ENCODE measurements at regions not wholly inside any gene's neighbourhood (a gene's known extent, or its start where the extent isn't known, plus 50 kb on each side); places are given as distances from the start of the nearest gene placed in this dataset.
"Not testable (repeated sequence)": the region's sequence is repeated elsewhere in the genome, so short reads cannot be mapped to it uniquely, and the experiment has no call there.

DNA sequence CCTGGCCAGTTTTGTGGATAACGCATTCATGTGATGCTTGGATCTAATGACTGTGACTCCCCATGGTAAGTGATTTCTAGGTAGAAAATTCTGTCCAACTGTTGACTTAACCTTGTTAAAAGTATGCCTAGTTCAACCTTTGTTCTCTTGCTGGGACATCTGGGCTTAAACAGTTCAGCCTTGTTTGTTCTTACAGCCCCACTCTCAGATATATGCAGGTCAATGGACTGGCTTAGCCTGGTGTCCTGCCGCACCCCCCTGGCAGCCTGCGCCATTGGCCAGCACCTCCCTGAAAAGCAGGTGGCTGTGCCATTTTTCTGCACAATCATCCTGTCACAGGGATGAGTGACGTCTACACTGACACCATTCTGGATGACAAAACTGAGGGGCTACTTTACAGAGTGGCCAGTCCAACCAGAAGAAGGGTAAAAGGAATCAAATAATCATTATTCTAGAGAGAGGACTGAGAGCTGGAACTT lies 244.7 kb upstream of the ONECUT1 start:
- no peak for DNase-seq (ENCODE audit: low read depth in 2 of 2)

DNA sequence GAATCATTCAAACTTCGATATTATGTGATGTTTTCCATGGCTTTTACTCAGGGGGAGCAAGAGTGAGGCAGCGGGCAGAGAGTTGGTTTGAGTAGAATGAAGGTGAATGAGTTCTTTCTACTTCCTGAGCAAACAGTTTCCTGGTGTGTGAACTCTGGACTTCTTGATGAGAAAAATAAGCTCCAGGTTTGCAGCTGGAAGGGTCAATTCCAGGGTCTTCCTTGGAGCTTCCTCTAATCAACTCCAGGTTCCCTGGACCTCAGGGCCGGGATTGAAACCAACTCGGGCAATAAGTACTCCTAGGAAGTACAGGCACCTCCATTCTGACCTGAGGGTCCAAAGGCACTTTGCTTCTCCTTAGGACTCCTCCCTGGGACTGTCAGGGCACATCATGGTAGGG lies 243.6 kb upstream of the ONECUT1 start:
- DNase-seq (ENCODE audit: low read depth in 2 of 2), result no peak

DNA sequence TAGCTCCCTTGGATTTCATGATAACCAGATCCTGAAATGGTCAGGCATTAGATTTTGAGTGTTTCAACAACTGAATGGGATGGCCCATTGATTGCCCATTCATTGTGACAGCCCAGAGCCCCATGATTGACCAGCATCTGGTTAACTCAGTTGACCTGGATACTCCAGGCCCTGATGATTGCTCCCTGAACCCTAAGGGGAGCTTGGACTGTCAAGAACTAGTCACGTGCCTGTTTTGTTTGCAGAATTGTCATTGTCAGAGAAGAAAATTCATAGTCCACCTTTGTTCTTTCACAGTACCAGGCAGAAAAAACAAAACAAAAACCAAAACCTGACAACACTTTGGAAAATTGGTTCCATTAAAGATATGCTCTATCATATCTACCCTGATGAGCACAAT lies 241.3 kb upstream of the ONECUT1 start:
- no peak for DNase-seq (ENCODE audit: low read depth in 2 of 2)

DNA sequence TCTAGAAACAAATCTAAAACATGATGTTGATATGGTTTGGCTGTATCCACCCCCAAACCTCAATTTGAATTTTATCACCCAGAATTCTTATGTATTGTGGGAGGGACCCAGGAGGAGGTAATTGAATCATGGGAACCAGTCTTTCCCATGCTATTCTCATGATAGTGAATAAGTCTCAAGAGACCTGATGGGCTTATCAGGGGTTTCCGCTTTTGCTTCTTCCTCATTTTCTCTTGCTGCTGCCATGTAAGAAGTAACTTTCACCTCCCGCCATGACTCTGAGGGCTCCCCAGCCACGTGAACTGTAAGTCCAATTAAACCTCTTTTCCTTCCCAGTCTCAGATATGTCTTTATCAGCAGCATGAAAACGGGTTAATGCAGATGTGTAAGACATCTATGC lies 232.7 kb upstream of the ONECUT1 start:
- DNase-seq (ENCODE audit: low read depth in 2 of 2), result no peak

DNA sequence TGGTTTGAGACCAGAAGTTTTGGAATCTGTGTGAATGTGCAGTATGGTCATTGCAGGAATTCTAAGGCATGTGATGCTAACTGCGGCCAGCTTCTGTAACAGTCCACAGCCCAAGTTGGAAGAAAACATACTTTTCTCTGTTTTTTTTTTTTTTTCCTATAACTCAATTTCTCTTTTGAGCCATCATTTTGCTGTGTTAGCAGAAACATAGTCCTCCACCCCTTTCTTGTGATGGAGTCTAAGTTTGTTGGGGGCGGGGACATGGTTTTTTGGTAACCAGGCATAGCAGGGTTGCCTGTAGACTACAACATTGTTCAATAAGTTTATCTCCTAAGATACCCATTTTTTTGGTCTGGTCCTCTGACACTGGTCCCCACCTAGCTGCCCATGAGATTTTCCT lies 223.2 kb upstream of the ONECUT1 start:
- no peak for DNase-seq (ENCODE audit: low read depth in 2 of 2)

DNA sequence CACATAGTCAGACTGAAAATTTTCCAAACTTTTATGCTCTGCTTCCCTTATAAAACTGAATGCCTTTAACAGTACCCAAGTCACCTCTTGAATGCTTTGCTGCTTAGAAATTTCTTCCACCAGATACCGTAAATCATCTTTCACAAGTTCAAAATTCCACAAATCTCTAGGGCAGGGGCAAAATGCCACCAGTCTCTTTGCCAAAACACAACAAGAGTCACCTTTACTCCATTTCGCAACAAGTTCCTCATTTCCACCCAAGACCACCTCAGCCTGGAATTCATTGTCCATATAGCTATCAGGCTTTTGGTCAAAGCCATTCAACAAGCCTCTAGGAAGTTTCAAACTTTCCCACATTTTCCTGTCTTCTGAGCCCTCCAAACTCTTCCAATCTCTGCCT lies 221.6 kb upstream of the ONECUT1 start:
- not testable (repeated sequence) for DNase-seq (ENCODE audit: low read depth in 2 of 2)

DNA sequence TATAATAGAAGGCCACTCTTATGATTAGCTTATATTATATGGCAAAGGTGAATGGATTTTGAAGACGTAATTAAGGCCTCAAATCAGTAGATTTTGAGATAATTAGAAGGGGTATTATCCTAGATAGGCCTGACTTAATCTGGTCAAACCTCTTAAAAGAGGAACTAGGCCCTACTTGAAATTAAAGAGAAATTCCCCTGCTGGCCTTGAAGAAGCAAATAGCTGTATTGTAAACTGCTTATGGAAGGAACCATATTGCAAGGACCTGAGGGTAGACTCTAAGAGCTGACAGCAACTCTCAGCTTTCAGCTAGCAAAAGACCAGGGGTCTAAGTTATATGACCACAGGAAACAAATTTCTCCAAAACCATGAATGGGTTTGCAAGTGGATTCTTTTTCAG lies 219.0 kb upstream of the ONECUT1 start:
- no peak for DNase-seq (ENCODE audit: low read depth in 2 of 2)

DNA sequence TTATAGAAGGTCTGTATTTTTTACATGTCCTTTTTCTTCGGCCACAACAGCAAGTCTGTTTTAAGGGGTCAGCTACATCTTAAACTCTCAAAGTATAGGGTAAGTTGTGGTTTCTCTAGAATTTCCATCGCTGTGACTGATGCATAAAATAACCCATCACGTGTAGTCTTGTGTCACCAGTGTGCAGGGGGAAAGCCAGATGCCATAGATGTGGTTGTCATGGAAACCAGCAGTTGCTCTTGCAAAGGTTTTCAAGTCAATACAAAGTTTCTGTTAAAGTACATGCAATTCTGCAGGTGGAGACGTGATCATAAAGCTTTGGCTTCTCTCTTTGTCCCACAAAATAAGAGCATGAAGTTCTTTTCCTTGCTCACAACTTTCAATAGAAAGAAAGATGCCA lies 210.3 kb upstream of the ONECUT1 start:
- no peak for DNase-seq (ENCODE audit: low read depth in 2 of 2)

DNA sequence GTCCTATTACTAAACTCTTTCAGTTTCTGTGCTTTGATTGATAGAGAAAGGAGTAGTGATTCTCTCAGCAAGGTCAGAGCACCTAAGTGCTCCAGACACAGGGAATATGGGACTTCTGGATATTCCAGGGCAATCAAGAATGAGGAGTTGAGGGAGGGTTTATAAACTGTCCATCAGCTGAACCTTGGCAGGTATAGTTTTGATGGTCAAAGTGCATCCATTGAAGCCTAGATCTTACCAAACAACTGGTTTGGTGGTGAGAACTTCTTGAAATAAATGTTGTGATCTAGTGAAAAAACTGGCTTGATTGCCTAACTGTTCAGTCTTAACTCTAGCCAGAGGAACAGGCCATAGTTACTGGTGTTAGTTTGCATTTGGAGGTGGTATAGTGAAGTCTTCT lies 207.0 kb upstream of the ONECUT1 start:
- no peak for DNase-seq (ENCODE audit: low read depth in 2 of 2)

DNA sequence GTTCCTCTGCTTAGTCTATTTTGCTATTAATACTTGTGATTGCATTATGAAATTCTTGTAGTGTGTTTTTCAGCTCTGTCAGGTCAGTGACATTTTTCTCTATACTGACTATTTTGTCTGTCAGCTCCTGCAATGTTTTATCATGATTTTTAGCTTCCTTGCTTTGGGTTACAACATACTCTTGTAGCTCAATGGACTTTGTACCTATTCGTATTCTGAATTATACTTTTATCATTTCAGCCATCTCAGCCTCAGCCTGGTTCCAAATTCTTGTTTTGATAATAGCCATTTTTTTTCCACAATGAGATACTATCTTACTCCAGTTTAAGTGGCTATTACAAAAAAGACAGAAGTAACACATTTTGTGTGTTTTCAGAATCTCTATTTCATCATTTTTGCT lies 204.2 kb upstream of the ONECUT1 start:
- no peak for DNase-seq (ENCODE audit: low read depth in 2 of 2)

DNA sequence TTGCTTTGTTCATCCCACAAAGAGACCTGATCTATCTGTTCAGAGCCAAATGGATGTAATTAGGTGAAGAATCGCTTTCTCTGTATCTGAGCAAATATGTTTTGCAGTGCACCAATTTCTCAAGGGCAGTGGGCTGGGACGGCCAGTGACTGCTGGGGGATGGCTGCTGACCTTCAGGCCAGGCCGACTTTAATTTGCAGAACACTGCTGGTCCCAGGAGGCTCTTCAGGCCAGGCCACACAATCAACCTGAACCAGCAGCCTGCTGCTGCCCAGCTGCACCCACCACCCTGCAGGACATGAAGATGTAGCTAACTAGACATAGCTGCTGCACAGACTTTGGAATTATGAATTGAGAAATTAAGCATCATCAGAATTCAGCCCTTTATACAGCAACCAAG lies 194.4 kb upstream of the ONECUT1 start:
- no peak for DNase-seq (ENCODE audit: low read depth in 2 of 2)

DNA sequence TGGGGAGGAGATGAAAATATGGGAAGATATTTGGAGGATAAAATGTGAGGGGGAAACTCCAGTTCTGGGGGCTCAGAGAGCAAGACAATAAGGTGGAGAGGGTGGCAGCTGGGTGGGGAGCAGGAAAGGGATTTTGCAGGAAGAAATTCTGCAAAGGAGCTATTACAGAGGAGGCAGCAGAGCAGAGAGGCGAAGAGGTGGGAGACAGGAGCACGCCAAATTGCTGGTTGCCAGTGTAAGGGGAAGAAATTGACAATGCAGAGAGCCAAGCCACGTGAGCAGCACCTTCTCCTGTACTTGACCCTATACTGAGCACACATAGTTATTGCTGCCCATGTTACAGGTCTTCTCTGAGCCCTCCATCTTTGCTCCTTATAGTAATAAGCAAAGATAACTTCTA lies 190.3 kb upstream of the ONECUT1 start:
- no peak for DNase-seq (ENCODE audit: low read depth in 2 of 2)

DNA sequence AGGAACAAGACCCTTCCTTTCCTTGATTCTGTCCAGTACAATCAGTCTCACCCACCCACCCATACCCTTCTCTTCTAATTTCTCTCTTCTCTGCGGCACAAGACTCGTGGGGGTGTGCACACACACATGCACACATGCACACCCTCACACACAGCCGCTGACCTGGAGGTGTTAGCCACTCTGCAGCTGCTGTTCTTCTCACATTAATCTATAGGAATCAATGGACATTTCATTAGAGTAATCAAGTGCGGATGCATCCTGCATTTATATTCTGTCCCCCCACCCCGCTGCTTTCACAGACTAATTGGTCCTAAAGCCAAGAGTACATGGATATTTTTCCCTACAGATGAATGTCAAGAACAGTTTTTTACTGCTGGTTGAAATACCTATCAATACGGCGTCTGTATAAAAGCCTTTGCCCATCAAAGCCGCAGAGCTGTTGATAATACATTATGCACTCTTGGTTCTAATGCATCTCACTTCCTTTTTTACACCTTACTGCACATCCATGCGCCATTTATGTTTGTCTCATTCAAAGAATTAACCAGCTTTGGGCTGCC lies 186.5 kb upstream of the ONECUT1 start:
- DNase-seq (ENCODE audit: low read depth in 2 of 2), result no peak

DNA sequence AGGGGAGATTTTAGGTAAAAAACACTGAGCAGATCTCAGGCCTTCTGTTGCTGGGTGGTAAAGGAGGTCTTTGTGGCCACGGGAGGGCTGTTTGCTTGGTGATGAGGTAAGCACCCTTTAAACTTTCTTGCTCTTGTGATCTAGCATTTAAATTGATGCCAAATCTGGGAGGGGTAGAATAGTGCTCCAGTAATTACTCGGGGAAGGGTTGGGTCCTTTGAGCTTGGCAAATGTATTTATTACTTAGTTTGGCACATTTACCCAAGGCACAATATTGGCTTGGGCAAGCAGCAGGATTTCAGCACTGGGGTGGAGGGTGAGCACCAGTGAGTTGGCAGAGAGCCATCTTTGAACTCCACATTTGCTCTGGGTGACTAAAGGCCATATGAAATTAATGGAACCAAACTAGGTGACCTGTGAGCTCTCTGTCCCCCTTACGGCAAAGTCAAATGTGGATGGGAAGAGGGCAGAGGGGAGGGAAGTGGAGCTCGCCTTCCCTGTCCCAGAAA lies 185.9 kb upstream of the ONECUT1 start:
- no peak for DNase-seq (ENCODE audit: low read depth in 2 of 2)

DNA sequence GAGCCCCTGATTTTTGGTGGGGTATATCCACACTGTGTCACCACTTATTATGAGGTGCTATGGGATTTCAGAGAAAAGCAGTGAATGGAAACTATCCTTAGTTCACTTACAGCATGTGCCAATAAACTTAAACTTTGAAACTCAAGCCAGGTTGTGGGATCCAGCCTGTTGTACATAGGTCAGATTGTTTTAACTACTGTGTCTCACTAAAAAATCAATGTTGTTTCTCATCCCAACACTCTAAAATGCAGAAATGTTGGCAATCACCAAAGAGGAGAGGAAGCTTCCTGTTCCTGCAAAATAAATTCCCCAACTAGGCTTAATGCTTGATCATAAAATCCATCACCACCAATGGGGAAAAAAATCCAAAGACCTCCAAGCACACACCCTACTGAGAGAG lies 173.7 kb upstream of the ONECUT1 start:
- no peak for DNase-seq (ENCODE audit: low read depth in 2 of 2)

DNA sequence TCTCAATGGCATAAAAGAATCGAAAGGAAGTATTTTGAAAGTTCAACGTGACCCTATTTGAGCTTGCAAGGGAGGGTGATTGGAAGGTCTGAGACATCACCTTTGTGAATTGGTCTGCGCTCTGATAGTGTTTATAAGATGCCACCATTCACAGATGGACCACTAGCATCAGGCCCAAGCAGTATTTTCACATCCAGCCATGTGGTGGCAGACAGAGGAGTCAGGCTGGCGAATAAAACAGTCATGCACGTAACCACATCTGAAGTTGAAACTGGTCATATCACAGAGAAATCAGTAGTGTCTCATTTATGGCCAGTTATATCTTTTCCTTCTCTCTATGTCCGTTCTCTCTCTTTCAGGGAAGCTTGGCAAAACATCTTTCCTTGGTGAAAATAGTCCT lies 170.1 kb upstream of the ONECUT1 start:
- no peak for DNase-seq (ENCODE audit: low read depth in 2 of 2)

DNA sequence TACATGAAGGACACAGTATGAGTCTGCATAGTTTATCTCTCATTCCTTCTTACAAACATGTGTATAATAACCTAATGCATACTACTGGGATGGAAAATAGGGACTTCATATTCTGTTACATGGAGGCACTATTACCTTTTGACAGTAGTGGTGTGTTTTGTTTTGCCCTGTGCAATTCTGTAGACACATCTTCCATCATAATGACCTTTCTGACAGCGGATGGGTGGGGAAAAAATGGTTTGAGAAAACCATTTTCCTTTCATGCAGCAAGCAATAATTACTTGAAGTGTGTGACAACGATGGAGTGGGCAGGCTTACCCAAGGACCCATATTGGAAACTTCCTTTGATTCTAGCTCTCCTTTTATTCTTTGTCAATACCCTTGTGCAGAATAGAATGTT lies 153.6 kb upstream of the ONECUT1 start:
- DNase-seq (ENCODE audit: low read depth in 2 of 2), result no peak

DNA sequence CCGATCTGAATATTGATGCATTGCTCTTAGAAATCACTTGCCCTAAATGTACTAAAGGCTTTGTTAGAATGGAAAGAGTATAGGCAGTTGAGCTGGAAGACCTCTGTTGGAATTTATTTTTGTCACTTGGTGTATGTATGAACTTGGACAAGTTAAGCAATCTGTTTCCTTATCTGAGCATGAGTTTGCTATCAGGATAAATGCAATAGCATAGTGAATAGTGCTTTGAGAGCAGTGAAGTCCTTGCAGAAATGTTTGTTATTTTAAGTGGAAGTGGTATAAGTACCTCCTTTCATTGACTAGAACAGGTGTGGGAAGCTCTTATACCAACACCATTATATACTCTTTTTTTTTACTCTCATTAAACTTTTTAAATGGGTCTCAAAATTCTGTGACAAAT lies 146.4 kb upstream of the ONECUT1 start:
- no peak for DNase-seq (ENCODE audit: low read depth in 2 of 2)

DNA sequence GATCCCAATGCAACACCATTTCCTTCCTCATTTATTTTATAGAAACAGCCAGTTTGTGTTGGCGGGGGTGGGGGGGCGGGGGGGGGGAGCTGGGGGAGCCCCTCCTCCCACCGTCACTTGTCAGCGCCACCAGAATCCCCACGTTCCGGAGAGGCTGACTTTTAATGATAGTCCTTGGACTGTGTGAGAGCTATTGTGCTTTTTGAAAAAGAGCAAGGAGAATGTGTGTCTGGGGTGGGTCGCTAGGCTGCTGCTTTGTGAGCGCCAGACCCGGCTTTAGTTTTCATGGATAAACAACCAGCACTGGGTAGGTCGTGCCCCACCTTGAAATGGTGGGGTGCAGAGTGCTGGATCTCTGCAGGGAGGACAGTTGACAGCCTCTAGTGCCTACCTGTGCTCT lies 135.0 kb upstream of the ONECUT1 start:
- DNase-seq (ENCODE audit: low read depth in 2 of 2), result no peak

DNA sequence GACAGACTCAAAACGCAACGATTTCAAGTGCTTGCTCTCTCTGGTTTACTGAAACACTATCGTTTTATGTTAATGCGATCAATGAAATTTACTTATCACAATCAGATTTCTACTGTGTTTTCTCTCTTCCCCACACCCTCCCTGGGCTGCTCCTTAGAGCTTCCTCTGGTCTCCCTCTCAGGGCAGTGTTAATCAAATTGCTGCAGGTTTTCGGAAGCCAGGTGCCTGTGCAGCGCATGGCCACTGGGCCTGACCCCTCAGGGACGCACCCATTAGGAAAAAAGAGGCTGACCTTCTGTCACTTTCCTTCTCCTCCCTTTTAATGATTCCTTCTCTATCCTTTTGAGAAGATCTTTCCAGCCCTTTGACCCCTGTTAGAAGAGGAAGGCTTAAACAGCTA lies 134.5 kb upstream of the ONECUT1 start:
- DNase-seq (ENCODE audit: low read depth in 2 of 2), result no peak

DNA sequence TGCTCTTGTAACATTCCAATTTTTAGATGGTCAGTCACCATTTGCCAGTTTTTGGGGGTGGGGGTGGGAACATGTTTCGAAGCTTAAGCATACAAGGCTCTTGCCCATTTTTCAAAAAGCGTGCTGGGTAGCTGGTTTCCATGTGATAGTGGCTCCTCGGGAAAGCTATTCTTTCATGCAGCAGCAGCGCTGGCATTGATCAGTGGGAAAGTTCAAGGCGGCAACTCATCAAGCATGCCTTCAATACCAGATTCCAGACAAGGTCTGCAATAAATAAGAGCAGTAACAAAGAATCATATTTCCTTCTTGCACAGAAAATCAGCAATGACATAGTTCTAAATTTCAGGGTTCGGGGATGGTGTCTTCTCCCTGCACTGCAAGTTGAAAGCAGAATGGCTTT lies 133.5 kb upstream of the ONECUT1 start:
- no peak for DNase-seq (ENCODE audit: low read depth in 2 of 2)

DNA sequence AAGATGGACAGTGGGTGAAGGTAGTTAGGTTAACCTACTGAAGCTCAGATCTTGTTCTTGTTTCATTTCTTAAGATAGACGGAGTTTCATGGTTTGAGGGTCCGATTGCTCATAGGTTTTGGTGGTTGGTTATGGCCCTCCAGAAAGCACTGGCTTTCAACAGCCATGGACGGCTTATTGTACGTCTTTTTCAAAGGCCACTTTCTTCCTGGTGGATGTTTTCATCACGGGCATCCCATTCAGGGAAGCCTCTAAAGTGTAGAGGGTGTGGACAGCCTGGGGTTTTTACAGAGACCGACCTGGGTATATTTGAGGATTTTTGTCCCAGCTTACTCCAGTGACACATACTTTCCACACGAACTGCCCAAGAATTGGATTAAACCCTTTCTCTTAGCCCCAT lies 132.7 kb upstream of the ONECUT1 start:
- no peak for DNase-seq (ENCODE audit: low read depth in 2 of 2)

DNA sequence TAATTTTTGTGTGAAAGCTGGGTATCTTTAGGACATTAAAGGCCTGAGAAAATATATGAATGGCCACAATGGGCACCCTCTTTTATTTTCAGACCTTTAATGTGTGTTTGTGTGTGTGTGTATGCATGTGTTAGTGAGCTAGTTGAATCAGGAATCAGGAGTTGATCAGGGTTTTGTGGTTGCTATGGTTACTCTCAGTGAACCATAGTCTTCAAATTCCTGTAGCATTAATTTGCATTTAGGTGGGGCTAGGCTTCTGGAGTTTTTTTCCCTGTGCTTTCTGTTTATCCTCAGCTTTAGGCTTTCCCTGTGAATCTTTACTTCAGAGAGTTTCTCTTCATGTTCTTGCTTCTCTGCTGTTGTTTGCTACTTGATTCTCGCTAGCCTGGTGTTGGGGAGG lies 122.0 kb upstream of the ONECUT1 start:
- DNase-seq (ENCODE audit: low read depth in 2 of 2), result no peak

DNA sequence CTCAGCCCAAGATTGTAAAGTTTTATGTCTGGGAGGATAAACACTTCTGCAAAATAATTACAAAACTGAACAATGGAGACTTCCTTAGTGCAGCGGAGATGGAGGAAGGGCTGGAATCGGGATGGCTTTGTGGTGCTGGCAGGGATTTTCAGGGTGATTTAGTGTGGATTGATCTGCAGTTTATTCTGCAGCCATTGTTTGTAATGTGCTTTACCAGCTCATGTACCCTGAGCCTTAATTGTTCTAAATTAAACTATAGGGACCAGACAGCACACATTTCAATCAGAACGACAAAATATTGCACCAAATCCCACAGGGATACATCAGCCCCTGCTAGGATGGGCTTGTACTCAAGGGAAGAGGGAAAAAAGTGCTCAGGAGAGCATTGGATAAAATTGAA lies 103.2 kb upstream of the ONECUT1 start:
- no peak for DNase-seq (ENCODE audit: low read depth in 2 of 2)
